NCI-H146 treated with DMSO at 0.1 percent for 48 hours (cell line): ENCODE measurements at regions not wholly inside any gene's neighbourhood (a gene's known extent, or its start where the extent isn't known, plus 50 kb on each side); places are given as distances from the start of the nearest gene placed in this dataset.

Source experiments
- DNase-seq: peaks from one replicate; lab custom pipeline; 2025; ENCODE audit not compliant: unreplicated experiment; lab: John Stamatoyannopoulos, UW

DNA sequence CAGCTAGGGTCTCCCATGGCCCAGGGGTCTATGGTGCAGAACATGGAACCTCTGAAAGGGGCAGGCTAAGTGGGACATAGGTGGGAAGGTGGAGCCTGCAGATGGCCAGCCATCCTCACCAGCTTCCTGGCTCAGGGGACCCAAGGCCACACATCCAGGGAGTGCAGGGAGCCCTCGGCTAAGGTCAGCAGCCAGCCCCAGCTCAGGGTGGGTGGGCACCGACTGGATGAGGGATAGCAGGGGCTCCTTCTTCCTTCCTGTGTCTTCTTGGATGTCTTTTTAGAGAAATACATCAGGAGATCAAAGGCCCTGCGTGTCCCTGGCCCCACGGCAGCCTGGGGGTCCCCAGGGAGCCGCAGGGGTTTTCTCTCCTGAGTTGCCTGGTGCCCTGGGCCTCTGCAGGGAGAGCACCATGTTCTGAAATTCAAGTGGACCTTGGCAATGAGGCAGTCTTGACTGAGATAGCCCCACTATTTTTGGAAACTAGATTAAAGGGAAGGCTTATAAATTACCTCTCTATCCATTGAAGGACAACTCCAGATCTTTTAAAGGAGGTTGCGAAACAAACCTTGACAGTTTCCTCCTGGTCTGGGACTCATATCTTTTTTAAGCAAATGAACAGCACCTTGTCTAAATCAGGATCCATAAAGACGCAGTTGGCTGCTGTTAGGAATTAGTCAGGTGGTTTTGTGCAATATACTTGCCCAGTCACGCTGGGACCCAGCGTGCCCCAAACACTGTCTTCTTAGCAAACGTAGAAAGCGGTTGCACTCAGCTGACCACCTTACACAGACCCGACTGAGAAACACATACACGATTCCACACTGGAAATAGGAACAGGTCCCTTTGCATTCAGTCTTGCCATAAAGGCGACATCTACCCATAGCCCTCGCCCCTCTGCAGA lies 242.3 kb downstream of the TOMM20 start:
- DNase-seq, result no peak

DNA sequence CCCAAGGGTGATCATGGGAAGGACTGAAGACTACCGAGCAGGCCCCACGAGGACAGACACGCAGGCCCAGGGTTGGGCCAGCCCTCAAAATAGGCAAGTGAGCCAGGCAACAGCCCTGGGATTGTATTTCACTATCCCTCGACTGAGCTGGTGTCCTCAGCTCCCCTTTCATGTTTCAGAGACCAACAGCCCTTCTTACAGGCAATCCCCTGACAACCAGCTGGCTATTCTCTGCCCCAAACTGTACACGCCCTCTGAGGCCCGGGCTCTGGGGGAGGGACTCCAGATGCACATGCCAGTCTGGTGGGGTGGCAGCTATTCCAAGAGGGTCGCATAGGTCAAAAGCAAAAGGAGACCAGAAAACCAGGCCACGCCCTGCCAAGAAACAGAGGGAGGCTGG lies 243.0 kb downstream of the TOMM20 start:
- DNase-seq, result no peak

DNA sequence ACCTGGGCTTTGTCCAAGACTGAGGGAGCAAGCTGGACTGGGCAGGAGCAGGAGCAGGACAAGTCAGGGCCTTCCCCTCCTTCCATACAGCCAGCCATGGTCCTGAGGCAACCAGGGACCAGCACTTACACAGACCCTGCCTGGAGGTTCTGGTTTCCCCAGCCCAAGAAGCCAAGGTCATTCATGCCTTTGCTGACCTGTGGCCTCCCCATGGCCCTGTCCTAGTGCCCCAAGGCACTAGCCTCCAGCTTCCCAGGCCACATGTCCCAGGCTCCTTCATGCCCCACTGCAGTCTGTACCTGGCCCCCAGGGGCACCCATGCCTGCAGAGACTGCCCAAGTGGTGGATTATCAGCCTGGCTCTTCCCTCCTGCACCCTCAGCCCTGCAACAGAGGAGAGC lies 243.9 kb downstream of the TOMM20 start:
- no peak for DNase-seq

DNA sequence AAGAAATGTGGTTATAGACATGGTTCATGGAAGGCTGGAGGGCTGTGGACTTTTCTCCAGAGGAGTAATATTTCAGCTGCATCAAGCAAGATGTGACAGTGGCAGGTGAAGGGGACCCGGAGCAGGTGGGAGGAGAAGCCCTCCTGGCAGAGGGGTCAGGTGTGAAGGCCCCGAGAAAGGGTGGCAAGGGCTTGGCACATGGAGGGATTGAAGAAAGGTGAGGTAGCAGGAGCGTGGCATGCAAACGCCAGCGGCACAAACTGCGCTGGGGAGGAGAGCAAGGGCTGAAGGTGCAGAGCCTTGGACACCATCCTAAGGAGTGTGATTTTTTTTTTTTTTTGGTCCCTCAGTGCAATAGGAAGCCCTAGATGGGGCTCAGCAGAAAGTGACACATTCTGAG lies 244.6 kb downstream of the TOMM20 start:
- no peak for DNase-seq

- no peak for DNase-seq
Observed at GRCh38 chr1:234882898-234883297, 245.7 kb downstream of the TOMM20 start.

DNA sequence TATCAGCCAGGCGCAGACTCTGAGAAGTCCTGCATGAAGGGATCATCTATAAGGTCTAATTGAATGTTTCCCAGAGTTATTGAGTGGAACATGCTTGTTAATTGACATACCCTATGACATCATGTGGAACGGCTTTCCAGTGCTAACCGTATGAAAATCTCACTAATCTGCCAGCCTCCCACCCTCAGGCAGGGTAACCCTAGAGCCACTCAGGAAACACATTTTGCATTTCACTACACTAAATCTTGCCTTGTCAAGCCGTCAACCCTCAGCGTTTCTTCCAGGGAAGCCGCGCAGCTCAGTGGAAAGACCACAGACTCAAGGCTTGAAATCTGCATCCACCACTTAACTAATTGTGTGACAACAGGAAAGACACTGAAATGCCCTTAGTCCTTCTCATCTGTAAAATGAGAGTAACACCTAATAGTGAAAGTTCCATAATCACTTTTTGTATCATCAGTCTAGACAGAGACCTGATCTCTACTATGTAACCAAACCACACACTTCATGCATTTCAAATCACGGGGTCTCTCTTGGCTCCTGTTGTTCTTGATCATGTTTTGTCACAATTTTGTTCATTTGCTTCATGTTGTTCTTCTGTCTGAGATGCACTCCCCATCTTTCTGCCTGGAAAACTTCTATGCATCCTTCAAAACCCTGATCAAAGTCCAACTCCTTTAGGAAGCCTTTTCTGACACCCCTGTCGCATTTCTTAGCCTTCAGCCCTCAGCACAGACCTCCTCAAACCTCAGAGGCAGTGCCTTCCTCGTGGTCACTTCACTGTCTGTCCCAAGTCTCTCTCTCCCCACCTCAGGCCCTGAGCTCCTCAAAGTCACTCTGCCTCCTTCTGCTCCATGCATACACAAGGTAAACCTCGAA lies 246.5 kb downstream of the TOMM20 start:
- DNase-seq, result no peak

- DNase-seq, result no peak
Observed at GRCh38 chr1:234879147-234880080, 249.2 kb downstream of the TOMM20 start.

GRCh38 chr1:234878288-234878687 lies 250.3 kb downstream of the TOMM20 start:
- DNase-seq, result no peak

GRCh38 chr1:234877761-234878160 lies 250.9 kb downstream of the TOMM20 start:
- DNase-seq, result no peak

- peak; percentile 65 for DNase-seq
Observed at GRCh38 chr1:234875953-234876855, 252.4 kb downstream of the TOMM20 start.

DNA sequence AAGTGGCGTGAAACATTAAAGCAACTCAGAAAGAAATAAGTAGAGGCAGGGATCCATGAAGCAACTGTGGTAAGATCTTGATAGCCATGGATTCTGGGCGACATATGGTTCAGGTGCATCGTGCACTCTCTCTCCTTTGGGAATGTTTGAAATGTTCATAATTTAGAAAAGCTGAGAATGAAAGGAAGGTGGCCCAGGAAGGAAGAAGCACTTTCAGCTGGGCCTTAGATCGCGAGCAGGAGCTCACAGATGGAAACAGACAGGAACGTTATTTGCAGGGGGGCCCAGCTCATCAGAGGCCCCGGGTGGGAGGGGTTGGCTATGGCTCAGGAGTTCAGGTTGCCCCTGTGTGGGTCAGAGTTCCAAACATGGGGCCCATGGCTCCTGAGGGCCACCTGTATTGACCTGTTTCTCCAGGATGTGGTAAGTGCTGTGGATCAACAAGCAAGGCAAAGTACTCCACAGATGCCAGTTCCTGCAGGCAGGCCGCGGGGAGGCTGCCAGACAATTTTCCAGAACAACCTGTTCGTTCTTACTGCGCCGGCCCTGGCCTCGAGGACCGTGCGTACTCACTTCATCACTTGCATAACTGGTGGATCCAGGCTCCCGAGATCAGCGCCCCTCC lies 253.2 kb downstream of the TOMM20 start:
- no peak for DNase-seq

DNA sequence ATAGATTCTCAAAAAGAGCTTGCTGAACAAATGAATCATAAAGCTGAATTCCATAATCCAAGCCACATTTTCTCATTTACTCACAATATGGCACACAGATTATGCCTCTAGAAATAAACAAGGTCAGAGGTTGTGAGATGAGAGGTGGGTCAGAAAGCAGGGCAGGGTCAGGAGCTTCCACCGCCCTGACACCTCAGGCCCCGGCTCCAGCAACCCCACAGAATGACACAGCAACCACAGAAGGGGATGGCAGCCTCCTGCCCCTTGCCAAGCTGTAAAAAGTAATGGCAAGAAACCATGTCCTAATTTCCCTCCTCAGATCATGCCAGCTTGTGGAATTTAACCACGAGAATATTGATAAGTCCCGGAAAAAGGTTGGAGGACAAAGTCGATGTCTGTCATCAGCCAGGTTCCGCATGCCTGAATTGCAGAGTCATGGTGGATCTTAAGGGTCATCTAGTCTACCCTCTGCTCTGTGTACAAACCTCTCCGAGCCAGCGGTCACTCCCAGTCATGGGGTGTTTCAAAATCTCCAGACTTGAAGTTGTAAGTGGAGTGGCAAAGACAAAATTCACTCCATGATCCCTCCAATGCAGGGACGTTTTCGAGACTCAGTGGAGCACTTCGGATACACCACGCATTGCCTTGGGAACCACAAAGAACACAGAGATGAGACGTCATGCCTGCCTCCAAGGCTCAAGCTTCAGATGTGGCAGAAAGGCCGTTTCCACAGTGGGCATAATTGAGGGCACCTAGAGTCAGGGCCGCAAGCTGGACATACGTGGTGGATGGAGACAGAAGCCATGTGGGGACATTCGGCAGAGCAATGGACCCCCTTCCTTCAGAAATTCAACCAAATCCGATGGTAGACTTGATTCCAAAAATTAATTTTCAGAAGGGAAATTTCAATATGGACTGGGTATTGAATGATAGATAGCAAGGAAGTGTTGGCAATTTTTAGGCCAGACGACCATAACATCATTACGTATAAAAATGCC lies 254.0 kb downstream of the TOMM20 start:
- DNase-seq, result no peak

DNA sequence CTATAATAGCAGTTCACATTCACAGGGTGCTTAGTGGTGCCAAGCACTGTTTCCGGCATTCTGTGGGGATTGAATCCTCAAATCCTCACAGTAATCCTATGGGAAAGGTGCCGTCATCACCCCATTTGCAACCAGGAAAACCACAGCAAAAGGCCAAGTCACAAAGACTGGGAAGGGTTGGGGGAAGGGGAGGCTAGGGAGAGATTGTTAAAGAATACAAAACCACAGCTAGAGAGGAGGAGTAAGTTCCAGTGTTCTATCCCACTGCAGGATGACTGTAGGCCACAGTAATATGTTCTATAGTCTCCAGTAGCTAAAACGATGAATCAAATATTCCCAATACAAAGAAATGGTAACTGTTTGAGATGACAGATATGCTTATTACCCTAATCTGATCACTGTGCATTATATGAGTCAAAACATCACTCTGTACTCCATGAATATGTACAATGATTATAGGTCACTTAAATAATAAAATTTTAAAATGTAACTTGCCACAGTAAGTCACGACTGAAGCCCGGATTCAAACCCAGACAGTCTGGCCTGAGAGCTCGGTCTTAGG lies 256.8 kb downstream of the TOMM20 start:
- DNase-seq, result no peak

DNA sequence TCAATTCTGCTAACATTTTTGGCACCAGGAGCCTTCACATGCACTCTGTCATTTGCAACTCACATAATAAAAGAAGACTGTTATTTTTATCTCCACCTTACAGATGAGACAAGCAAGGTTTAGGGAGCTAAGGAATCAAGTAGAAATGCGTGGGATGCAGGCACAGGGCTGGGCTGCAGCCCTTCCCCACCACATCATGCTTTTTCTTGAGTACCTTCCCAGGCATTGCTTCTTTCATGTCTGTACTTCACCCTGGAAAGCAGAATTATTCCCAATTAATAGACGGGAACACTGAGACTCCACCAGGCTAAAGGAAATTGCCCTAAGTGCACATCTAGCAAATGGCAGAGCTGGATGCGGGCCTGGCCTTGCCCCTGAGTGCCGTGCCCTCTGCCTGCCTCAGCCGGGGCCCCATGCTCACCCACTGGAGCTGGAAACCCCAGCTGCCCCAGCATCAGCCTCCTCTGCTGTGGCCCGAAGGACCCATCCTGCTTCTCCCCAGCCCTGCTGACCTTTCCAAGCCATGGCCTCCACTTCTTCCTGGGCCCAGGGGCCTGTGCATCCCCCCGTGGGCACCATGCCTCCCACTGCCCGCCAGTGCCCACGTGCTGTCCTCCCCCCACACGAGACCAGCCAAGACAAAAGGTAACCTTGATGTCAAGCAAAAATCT lies 257.5 kb downstream of the TOMM20 start:
- no peak for DNase-seq

GRCh38 chr1:234870020-234870981 lies 258.3 kb downstream of the TOMM20 start:
- DNase-seq, result no peak
